ENCODE measurements at regions not wholly inside any gene's neighbourhood (a gene's known extent, or its start where the extent isn't known, plus 50 kb on each side); places are given as distances from the start of the nearest gene placed in this dataset.

GRCh38 chr17:70791748-70792443 lies 622.6 kb downstream of the KCNJ2 start:
- DNase-seq (ENCODE audit: low spot score) = no peak

GRCh38 chr17:70794738-70795137 lies 625.4 kb downstream of the KCNJ2 start:
- DNase-seq (ENCODE audit: low spot score) = no peak

GRCh38 chr17:70795620-70796019 lies 626.3 kb downstream of the KCNJ2 start:
- DNase-seq (ENCODE audit: low spot score) = no peak

GRCh38 chr17:70796757-70797156 lies 627.4 kb downstream of the KCNJ2 start:
- DNase-seq (ENCODE audit: low spot score) = no peak

GRCh38 chr17:70797166-70797565 lies 627.8 kb downstream of the KCNJ2 start:
- DNase-seq (ENCODE audit: low spot score) = no peak

- no peak for DNase-seq (ENCODE audit: low spot score)
Observed at GRCh38 chr17:70804161-70804560, 634.8 kb downstream of the KCNJ2 start.

- DNase-seq (ENCODE audit: low spot score) = no peak
Observed at GRCh38 chr17:70808596-70808995, 639.3 kb downstream of the KCNJ2 start.

- DNase-seq (ENCODE audit: low spot score) = no peak
Observed at GRCh38 chr17:70810609-70811008, 641.3 kb downstream of the KCNJ2 start.

- no peak for DNase-seq (ENCODE audit: low spot score)
Observed at GRCh38 chr17:70813355-70813930, 644.1 kb downstream of the KCNJ2 start.

- DNase-seq (ENCODE audit: low spot score) = no peak
Observed at GRCh38 chr17:70819183-70819582, 649.9 kb downstream of the KCNJ2 start.

- no peak for DNase-seq (ENCODE audit: low spot score)
Observed at GRCh38 chr17:70820276-70820675, 650.9 kb downstream of the KCNJ2 start.

- no peak for DNase-seq (ENCODE audit: low spot score)
Observed at GRCh38 chr17:70825321-70826125, 656.2 kb downstream of the KCNJ2 start.

GRCh38 chr17:70829876-70830275 lies 660.5 kb downstream of the KCNJ2 start:
- no peak for DNase-seq (ENCODE audit: low spot score)

GRCh38 chr17:70834039-70834438 lies 664.7 kb downstream of the KCNJ2 start:
- no peak for DNase-seq (ENCODE audit: low spot score)

- DNase-seq (ENCODE audit: low spot score) = no peak
Observed at GRCh38 chr17:70848785-70849184, 679.5 kb downstream of the KCNJ2 start.

GRCh38 chr17:70855401-70856054 lies 686.2 kb downstream of the KCNJ2 start:
- no peak for DNase-seq (ENCODE audit: low spot score)

GRCh38 chr17:70857351-70857750 lies 688.0 kb downstream of the KCNJ2 start:
- no peak for DNase-seq (ENCODE audit: low spot score)

GRCh38 chr17:70859829-70860228 lies 690.5 kb downstream of the KCNJ2 start:
- DNase-seq (ENCODE audit: low spot score) = no peak

- DNase-seq (ENCODE audit: low spot score) = no peak
Observed at GRCh38 chr17:70862295-70862694, 693.0 kb downstream of the KCNJ2 start.

GRCh38 chr17:70863436-70864248 lies 694.3 kb downstream of the KCNJ2 start:
- no peak for DNase-seq (ENCODE audit: low spot score)

GRCh38 chr17:70865993-70866804 lies 696.9 kb downstream of the KCNJ2 start:
- no peak for DNase-seq (ENCODE audit: low spot score)
